SKM-1 (cell line): ENCODE measurements at regions not wholly inside any gene's neighbourhood (a gene's known extent, or its start where the extent isn't known, plus 50 kb on each side); places are given as distances from the start of the nearest gene placed in this dataset.
"Not testable (repeated sequence)": the region's sequence is repeated elsewhere in the genome, so short reads cannot be mapped to it uniquely, and the experiment has no call there.

ENCODE experiments used
- DNase-seq: peaks from one replicate; lab custom pipeline; 2025; ENCODE audit not compliant: unreplicated experiment; lab: John Stamatoyannopoulos, UW

GRCh38 chr18:39618265-39619003 is 2052.8 kb upstream of the CELF4 start:
- DNase-seq = no peak

GRCh38 chr18:39611381-39612100 is 2045.9 kb upstream of the CELF4 start:
- DNase-seq = no peak

GRCh38 chr18:39607034-39607433 is 2041.4 kb upstream of the CELF4 start:
- no peak for DNase-seq

- DNase-seq = peak; percentile 14
These were observed 2039.2 kb upstream of the CELF4 start for GRCh38 chr18:39604836-39605235.

- no peak for DNase-seq
These were observed 2036.5 kb upstream of the CELF4 start for GRCh38 chr18:39602131-39602530.

- no peak for DNase-seq
These were observed 2035.3 kb upstream of the CELF4 start for GRCh38 chr18:39600894-39601293.

GRCh38 chr18:39599251-39599650 is 2033.7 kb upstream of the CELF4 start:
- DNase-seq = no peak

GRCh38 chr18:39596891-39597290 is 2031.3 kb upstream of the CELF4 start:
- no peak for DNase-seq

GRCh38 chr18:39596221-39596620 is 2030.6 kb upstream of the CELF4 start:
- DNase-seq = no peak

- no peak for DNase-seq
These were observed 2028.6 kb upstream of the CELF4 start for GRCh38 chr18:39594206-39594605.

- DNase-seq = no peak
These were observed 2026.1 kb upstream of the CELF4 start for GRCh38 chr18:39591649-39592048.

GRCh38 chr18:39589496-39589895 is 2023.9 kb upstream of the CELF4 start:
- DNase-seq = no peak

GRCh38 chr18:39587586-39587985 is 2022.0 kb upstream of the CELF4 start:
- no peak for DNase-seq

- DNase-seq = no peak
These were observed 2021.1 kb upstream of the CELF4 start for GRCh38 chr18:39586741-39587140.

- no peak for DNase-seq
These were observed 2009.3 kb upstream of the CELF4 start for GRCh38 chr18:39574897-39575296.

- DNase-seq = no peak
These were observed 2005.9 kb upstream of the CELF4 start for GRCh38 chr18:39571511-39571910.

- not testable (repeated sequence) for DNase-seq
These were observed 2000.1 kb upstream of the CELF4 start for GRCh38 chr18:39565551-39566230.

GRCh38 chr18:39564716-39565115 is 1999.1 kb upstream of the CELF4 start:
- no peak for DNase-seq

- no peak for DNase-seq
These were observed 1995.5 kb upstream of the CELF4 start for GRCh38 chr18:39561126-39561525.

- no peak for DNase-seq
These were observed 1993.1 kb upstream of the CELF4 start for GRCh38 chr18:39558658-39559057.

- DNase-seq = no peak
These were observed 1989.9 kb upstream of the CELF4 start for GRCh38 chr18:39555496-39555895.

GRCh38 chr18:39550701-39551100 is 1985.1 kb upstream of the CELF4 start:
- no peak for DNase-seq
